NOMO-1 (cell line): ENCODE measurements at regions not wholly inside any gene's neighbourhood (a gene's known extent, or its start where the extent isn't known, plus 50 kb on each side); places are given as distances from the start of the nearest gene placed in this dataset.
"Not testable (repeated sequence)": the region's sequence is repeated elsewhere in the genome, so short reads cannot be mapped to it uniquely, and the experiment has no call there.

Source experiments
- DNase-seq, 2 experiments: peaks; one replicate each; lab custom pipeline; 2025; ENCODE audit not compliant: unreplicated experiment in 2 of 2; lab: John Stamatoyannopoulos, UW

GRCh38 chr15:59791755-59792154, 102.6 kb upstream of the BNIP2 start:
- no peak for DNase-seq

GRCh38 chr15:59791079-59791478, 102.0 kb upstream of the BNIP2 start:
- no peak for DNase-seq

GRCh38 chr15:59786466-59786865, 97.3 kb upstream of the BNIP2 start:
- DNase-seq = not testable (repeated sequence)

- not testable (repeated sequence) for DNase-seq
Observed at GRCh38 chr15:59785981-59786380, 96.9 kb upstream of the BNIP2 start.

- not testable (repeated sequence) for DNase-seq
Observed at GRCh38 chr15:59783774-59784520, 94.8 kb upstream of the BNIP2 start.

GRCh38 chr15:59779110-59779509, 90.0 kb upstream of the BNIP2 start:
- DNase-seq = no peak

- DNase-seq = no peak
Observed at GRCh38 chr15:59764775-59765174, 75.7 kb upstream of the BNIP2 start.

- no peak for DNase-seq
Observed at GRCh38 chr15:59762558-59762957, 73.4 kb upstream of the BNIP2 start.

- DNase-seq = not testable (repeated sequence)
Observed at GRCh38 chr15:59760256-59760655, 71.1 kb upstream of the BNIP2 start.

- DNase-seq = no peak
Observed at GRCh38 chr15:59751552-59752413, 62.7 kb upstream of the BNIP2 start.

- DNase-seq = no peak
Observed at GRCh38 chr15:59746777-59747176, 57.7 kb upstream of the BNIP2 start.

- DNase-seq = no peak
Observed at GRCh38 chr15:59741274-59741906, 52.3 kb upstream of the BNIP2 start.

GRCh38 chr15:59739557-59740186, 50.6 kb upstream of the BNIP2 start:
- no peak for DNase-seq
